Gastroesophageal sphincter (tissue), 3 donors: ENCODE measurements at regions not wholly inside any gene's neighbourhood (a gene's known extent, or its start where the extent isn't known, plus 50 kb on each side); places are given as distances from the start of the nearest gene placed in this dataset.

Source experiments
- EP300 ChIP-seq: sonication (generic); formaldehyde crosslinking; IDR thresholded peaks from one replicate; pipeline ENCODE4 v1.6.1; 2017; ENCODE audit warnings: antibody characterized with exemption, mild to moderate bottlenecking
- POLR2A ChIP-seq, 2 donors: fragments of 450-650 bp; IDR thresholded peaks; one replicate each; pipeline ENCODE4 v1.6.1; 2017; ENCODE audit warnings: antibody characterized with exemption in 2 of 2, mild to moderate bottlenecking in 2 of 2, moderate library complexity in 1 of 2
- TF ChIP-seq, protein P1 (sequence below), 4 experiments: fragments of 200-600 bp in 2 of 4; fragments of 450-650 bp in 2 of 4; sonication (generic) in 1 of 4; IDR thresholded peaks; one replicate each; pipeline ENCODE4 v1.5.1; 2017 to 2019; ENCODE audit warnings: antibody characterized with exemption in 4 of 4, mild to moderate bottlenecking in 2 of 4, moderate library complexity in 2 of 4

DNA sequence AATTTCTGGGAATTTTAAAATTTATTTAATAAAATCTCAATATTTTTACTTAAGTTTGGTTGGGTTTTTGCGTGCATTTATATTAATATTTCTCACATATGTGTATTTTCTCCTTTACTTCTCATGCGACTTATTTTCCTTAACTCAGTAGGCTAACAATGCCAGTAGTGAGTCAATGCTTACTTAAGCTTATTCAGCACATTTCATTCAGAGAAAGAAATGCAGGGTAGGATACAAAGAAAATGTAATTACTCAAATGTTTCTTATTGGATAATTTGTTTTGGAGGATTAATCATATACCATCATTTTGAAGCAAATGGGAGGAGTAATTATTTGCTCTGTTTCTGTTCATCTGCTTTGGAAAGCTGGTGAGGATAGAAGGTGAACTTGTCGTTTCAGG lies 623.5 kb downstream of the POM121L12 start:
- TF ChIP-seq, protein P1, sequence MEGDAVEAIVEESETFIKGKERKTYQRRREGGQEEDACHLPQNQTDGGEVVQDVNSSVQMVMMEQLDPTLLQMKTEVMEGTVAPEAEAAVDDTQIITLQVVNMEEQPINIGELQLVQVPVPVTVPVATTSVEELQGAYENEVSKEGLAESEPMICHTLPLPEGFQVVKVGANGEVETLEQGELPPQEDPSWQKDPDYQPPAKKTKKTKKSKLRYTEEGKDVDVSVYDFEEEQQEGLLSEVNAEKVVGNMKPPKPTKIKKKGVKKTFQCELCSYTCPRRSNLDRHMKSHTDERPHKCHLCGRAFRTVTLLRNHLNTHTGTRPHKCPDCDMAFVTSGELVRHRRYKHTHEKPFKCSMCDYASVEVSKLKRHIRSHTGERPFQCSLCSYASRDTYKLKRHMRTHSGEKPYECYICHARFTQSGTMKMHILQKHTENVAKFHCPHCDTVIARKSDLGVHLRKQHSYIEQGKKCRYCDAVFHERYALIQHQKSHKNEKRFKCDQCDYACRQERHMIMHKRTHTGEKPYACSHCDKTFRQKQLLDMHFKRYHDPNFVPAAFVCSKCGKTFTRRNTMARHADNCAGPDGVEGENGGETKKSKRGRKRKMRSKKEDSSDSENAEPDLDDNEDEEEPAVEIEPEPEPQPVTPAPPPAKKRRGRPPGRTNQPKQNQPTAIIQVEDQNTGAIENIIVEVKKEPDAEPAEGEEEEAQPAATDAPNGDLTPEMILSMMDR (IDR thresholded peaks at IDR 0.05), result no peak
- TF ChIP-seq POLR2A (IDR thresholded peaks at IDR 0.05) (no peak), EP300 (no peak)
